ENCODE measurements at regions not wholly inside any gene's neighbourhood (a gene's known extent, or its start where the extent isn't known, plus 50 kb on each side); places are given as distances from the start of the nearest gene placed in this dataset.

GRCh38 chr1:81529014-81529413 is 271.7 kb upstream of the ADGRL2 start:
- in situ Hi-C loops (cut with MboI) = no loop called here
- Histone ChIP-seq H3K9ac (no peak overlapping the region), H3F3A (ENCODE audit: insufficient read depth) (no peaks in the 10 kb centered on the region), H3K9me3 (ENCODE audit: low read depth) (no peaks in the 10 kb centered on the region), H3K27me3 (replicated peaks; ENCODE audit: insufficient read depth) (0 out of 2 replicates have a peak, but pooled peaks cover 3% of the 10 kb centered on the region), H3K4me3 (no peak overlapping the region), H3K27ac (no peak overlapping the region), H2AFZ (no peak overlapping the region), H3K9me2 (ENCODE audit: insufficient read depth) (no peaks in the 10 kb centered on the region), H3K4me2 (ENCODE audit: unreplicated experiment) (no peak overlapping the region), H3K4me1 (ENCODE audit: insufficient read depth) (no peaks in the 10 kb centered on the region), H3K36me3 (ENCODE audit: low read depth) (no peaks in the 10 kb centered on the region), H4K20me1 (ENCODE audit: insufficient read depth) (no peaks in the 10 kb centered on the region), H3K79me2 (ENCODE audit: insufficient read depth) (no peaks in the 10 kb centered on the region)
- TF ChIP-seq EZH2 (IDR thresholded peaks at IDR 0.05; ENCODE audit: insufficient read depth, poor library complexity, severe bottlenecking) (no peak), EZH2phosphoT487 (IDR thresholded peaks at IDR 0.05; ENCODE audit: insufficient read depth, low read depth) (no peak)
- 31 to 38% methylated on average over 3 of the region's 3 CpGs for WGBS, 2 experiments (ENCODE audit: low coverage in 1 of 2, low lambda C conversion rate in 2 of 2, missing lambda C conversion rate in 2 of 2)
- no peak for DNase-seq

DNA sequence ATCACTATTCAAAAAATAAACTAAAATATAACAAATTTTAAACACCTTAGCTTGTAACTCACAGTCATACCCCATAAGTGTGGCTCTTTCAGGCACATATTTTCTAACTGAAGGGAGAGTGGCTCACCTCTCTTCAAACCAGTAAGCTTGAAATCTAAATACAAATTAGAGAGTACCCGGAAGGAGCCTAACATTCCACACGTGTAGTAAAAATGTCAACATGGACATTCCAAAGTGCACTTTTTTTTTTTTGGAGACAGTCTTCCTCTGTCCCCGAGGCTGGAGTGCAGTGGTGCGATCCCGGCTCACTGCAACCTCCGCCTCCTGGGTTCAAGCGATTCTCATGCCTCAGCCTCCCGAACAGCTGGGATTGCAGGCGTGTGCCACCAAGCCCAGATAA is 275.6 kb upstream of the ADGRL2 start:
- Histone ChIP-seq H3K4me3 (no peak overlapping the region), H3F3A (ENCODE audit: insufficient read depth) (no peaks in the 10 kb centered on the region), H3K9ac (no peak overlapping the region), H3K36me3 (ENCODE audit: low read depth) (no peaks in the 10 kb centered on the region), H3K27me3 (replicated peaks; ENCODE audit: insufficient read depth) (peaks cover 7% of the 10 kb centered on the region), H3K9me2 (ENCODE audit: insufficient read depth) (0 out of 2 replicates have a peak, but pooled peaks cover 2% of the 10 kb centered on the region), H3K79me2 (ENCODE audit: insufficient read depth) (no peaks in the 10 kb centered on the region), H3K4me2 (ENCODE audit: unreplicated experiment) (no peak overlapping the region), H3K27ac (no peak overlapping the region), H3K9me3 (ENCODE audit: low read depth) (no peaks in the 10 kb centered on the region), H4K20me1 (ENCODE audit: insufficient read depth) (no peaks in the 10 kb centered on the region), H3K4me1 (ENCODE audit: insufficient read depth) (no peaks in the 10 kb centered on the region), H2AFZ (no peak overlapping the region)
- in situ Hi-C loops (cut with MboI) = no loop called here
- no peak for DNase-seq
- WGBS, 2 experiments (ENCODE audit: low coverage in 1 of 2, low lambda C conversion rate in 2 of 2, missing lambda C conversion rate in 2 of 2) = 69 to 75% methylated on average over 9 of the region's 9 CpGs
- TF ChIP-seq EZH2phosphoT487 (IDR thresholded peaks at IDR 0.05; ENCODE audit: insufficient read depth, low read depth) (no peak), EZH2 (IDR thresholded peaks at IDR 0.05; ENCODE audit: insufficient read depth, poor library complexity, severe bottlenecking) (no peak)

DNA sequence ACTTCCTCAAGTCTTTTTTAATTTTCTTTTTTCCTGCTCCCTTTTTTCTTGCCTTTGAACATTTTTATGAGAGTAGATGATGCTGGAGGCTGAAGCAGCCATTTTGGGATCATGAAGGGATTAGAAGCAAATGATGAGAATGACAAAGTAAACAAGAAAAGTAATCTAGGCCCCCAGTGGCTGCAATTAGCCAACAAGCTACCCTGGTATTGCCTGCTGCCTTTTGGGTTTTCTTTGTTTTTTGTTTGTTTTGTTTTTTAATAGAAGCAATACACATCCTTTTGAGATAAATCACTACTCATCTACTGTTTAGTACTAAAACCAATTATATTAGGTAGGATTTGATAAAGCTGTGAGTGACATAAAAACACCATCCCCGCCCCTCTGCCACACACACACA is 280.7 kb upstream of the ADGRL2 start:
- in situ Hi-C loops (cut with MboI) = no loop called here
- WGBS, 2 experiments (ENCODE audit: low coverage in 1 of 2, low lambda C conversion rate in 2 of 2, missing lambda C conversion rate in 2 of 2) = 22 to 31% methylated on average over 1 of the region's 1 CpG
- TF ChIP-seq EZH2phosphoT487 (IDR thresholded peaks at IDR 0.05; ENCODE audit: insufficient read depth, low read depth) (no peak), EZH2 (IDR thresholded peaks at IDR 0.05; ENCODE audit: insufficient read depth, poor library complexity, severe bottlenecking) (no peak)
- H2AFZ ChIP-seq = no peak overlapping the region
- H3K79me2 ChIP-seq (ENCODE audit: insufficient read depth) = no peaks in the 10 kb centered on the region
- peaks cover 9% of the 10 kb centered on the region for H3K27me3 ChIP-seq (replicated peaks; ENCODE audit: insufficient read depth)
- no peak overlapping the region for H3K9ac ChIP-seq
- no peak overlapping the region for H3K4me3 ChIP-seq
- H3K9me2 ChIP-seq (ENCODE audit: insufficient read depth) = 0 out of 2 replicates have a peak, but pooled peaks cover 2% of the 10 kb centered on the region
- DNase-seq = no peak
- H3K9me3 ChIP-seq (ENCODE audit: low read depth) = no peaks in the 10 kb centered on the region
- H3K27ac ChIP-seq = no peak overlapping the region
- no peaks in the 10 kb centered on the region for H3K4me1 ChIP-seq (ENCODE audit: insufficient read depth)
- no peak overlapping the region for H3K4me2 ChIP-seq (ENCODE audit: unreplicated experiment)
- H3F3A ChIP-seq (ENCODE audit: insufficient read depth) = no peaks in the 10 kb centered on the region
- H4K20me1 ChIP-seq (ENCODE audit: insufficient read depth) = no peaks in the 10 kb centered on the region
- H3K36me3 ChIP-seq (ENCODE audit: low read depth) = no peaks in the 10 kb centered on the region

GRCh38 chr1:81517987-81518386 is 282.7 kb upstream of the ADGRL2 start:
- Histone ChIP-seq H3K9me3 (ENCODE audit: low read depth) (no peaks in the 10 kb centered on the region), H3K79me2 (ENCODE audit: insufficient read depth) (no peaks in the 10 kb centered on the region), H3K9me2 (ENCODE audit: insufficient read depth) (0 out of 2 replicates have a peak, but pooled peaks cover 2% of the 10 kb centered on the region), H3F3A (ENCODE audit: insufficient read depth) (no peaks in the 10 kb centered on the region), H3K4me1 (ENCODE audit: insufficient read depth) (no peaks in the 10 kb centered on the region), H3K4me2 (ENCODE audit: unreplicated experiment) (no peak overlapping the region), H2AFZ (no peak overlapping the region), H4K20me1 (ENCODE audit: insufficient read depth) (no peaks in the 10 kb centered on the region), H3K27me3 (replicated peaks; ENCODE audit: insufficient read depth) (peaks cover 9% of the 10 kb centered on the region), H3K4me3 (no peak overlapping the region), H3K9ac (no peak overlapping the region), H3K27ac (no peak overlapping the region), H3K36me3 (ENCODE audit: low read depth) (no peaks in the 10 kb centered on the region)
- TF ChIP-seq EZH2phosphoT487 (IDR thresholded peaks at IDR 0.05; ENCODE audit: insufficient read depth, low read depth) (no peak), EZH2 (IDR thresholded peaks at IDR 0.05; ENCODE audit: insufficient read depth, poor library complexity, severe bottlenecking) (no peak)
- in situ Hi-C loops (cut with MboI) = no loop called here
- WGBS, 2 experiments (ENCODE audit: low coverage in 1 of 2, low lambda C conversion rate in 2 of 2, missing lambda C conversion rate in 2 of 2) = 70 to 77% methylated on average over 8 of the region's 8 CpGs
- DNase-seq = no peak

Measured in GM23248 (cell line).